ENCODE measurements at regions not wholly inside any gene's neighbourhood (a gene's known extent, or its start where the extent isn't known, plus 50 kb on each side); places are given as distances from the start of the nearest gene placed in this dataset.

- no peak for TF ChIP-seq CTCF (IDR thresholded peaks at IDR 0.05; ENCODE audit: insufficient read depth, low read depth, low read length)
- no peak for DNase-seq (ENCODE audit: low read depth)
- Histone ChIP-seq H3K4me3 (ENCODE audit: low read depth, low read length) (no peak overlapping the region), H3K27me3 (ENCODE audit: control insufficient read depth, insufficient read depth, low read length) (no peaks in the 10 kb centered on the region), H3K36me3 (ENCODE audit: control insufficient read depth, insufficient read depth, low read length) (no peaks in the 10 kb centered on the region)
- ChIA-PET CTCF (no interaction called here), POLR2A (no interaction called here)
Observed at GRCh38 chr3:94293793-94294195, 230.9 kb downstream of the NSUN3 start.

GRCh38 chr3:94294806-94295205 is 231.9 kb downstream of the NSUN3 start:
- H3K36me3 ChIP-seq (ENCODE audit: control insufficient read depth, insufficient read depth, low read length), result no peaks in the 10 kb centered on the region
- ChIA-PET CTCF (no interaction called here), POLR2A (no interaction called here)
- no peak for TF ChIP-seq CTCF (IDR thresholded peaks at IDR 0.05; ENCODE audit: insufficient read depth, low read depth, low read length)
- no peak overlapping the region for H3K4me3 ChIP-seq (ENCODE audit: low read depth, low read length)
- H3K27me3 ChIP-seq (ENCODE audit: control insufficient read depth, insufficient read depth, low read length), result no peaks in the 10 kb centered on the region
- no peak for DNase-seq (ENCODE audit: low read depth)

- H3K27me3 ChIP-seq (ENCODE audit: control insufficient read depth, insufficient read depth, low read length), result no peaks in the 10 kb centered on the region
- TF ChIP-seq CTCF (IDR thresholded peaks at IDR 0.05; ENCODE audit: insufficient read depth, low read depth, low read length), result no peak
- H3K36me3 ChIP-seq (ENCODE audit: control insufficient read depth, insufficient read depth, low read length), result no peaks in the 10 kb centered on the region
- ChIA-PET CTCF (interaction anchor here (0.6 kb wide), 1 partner anchor 12 kb away, joined by 3 read pairs; no protein-coding TSS in a partner anchor), POLR2A (no interaction called here)
- DNase-seq (ENCODE audit: low read depth), result no peak
- H3K4me3 ChIP-seq (ENCODE audit: low read depth, low read length), result no peak overlapping the region
Observed at GRCh38 chr3:94299716-94300115, 236.9 kb downstream of the NSUN3 start.

- CTCF ChIA-PET, result no interaction called here
- H3K27me3 ChIP-seq (ENCODE audit: control insufficient read depth, insufficient read depth, low read length), result no peaks in the 10 kb centered on the region
- no peak overlapping the region for H3K4me3 ChIP-seq (ENCODE audit: low read depth, low read length)
- no peaks in the 10 kb centered on the region for H3K36me3 ChIP-seq (ENCODE audit: control insufficient read depth, insufficient read depth, low read length)
- TF ChIP-seq CTCF (IDR thresholded peaks at IDR 0.05; ENCODE audit: insufficient read depth, low read depth, low read length), result no peak
- no peak for DNase-seq (ENCODE audit: low read depth)
- POLR2A ChIA-PET, result no interaction called here
Observed at GRCh38 chr3:94301366-94301765, 238.5 kb downstream of the NSUN3 start.

- ChIA-PET POLR2A (no interaction called here), CTCF (interaction anchor here (0.7 kb wide), 1 partner anchor 54 kb away, joined by 3 read pairs; no protein-coding TSS in a partner anchor)
- no peak for TF ChIP-seq CTCF (IDR thresholded peaks at IDR 0.05; ENCODE audit: insufficient read depth, low read depth, low read length)
- no peak overlapping the region for H3K4me3 ChIP-seq (ENCODE audit: low read depth, low read length)
- H3K27me3 ChIP-seq (ENCODE audit: control insufficient read depth, insufficient read depth, low read length), result no peaks in the 10 kb centered on the region
- no peaks in the 10 kb centered on the region for H3K36me3 ChIP-seq (ENCODE audit: control insufficient read depth, insufficient read depth, low read length)
- no peak for DNase-seq (ENCODE audit: low read depth)
Observed at GRCh38 chr3:94303266-94303665, 240.4 kb downstream of the NSUN3 start.

All from BJ (cell line).